ENCODE measurements at regions not wholly inside any gene's neighbourhood (a gene's known extent, or its start where the extent isn't known, plus 50 kb on each side); places are given as distances from the start of the nearest gene placed in this dataset.
"Not testable (repeated sequence)": the region's sequence is repeated elsewhere in the genome, so short reads cannot be mapped to it uniquely, and the experiment has no call there.

DNA sequence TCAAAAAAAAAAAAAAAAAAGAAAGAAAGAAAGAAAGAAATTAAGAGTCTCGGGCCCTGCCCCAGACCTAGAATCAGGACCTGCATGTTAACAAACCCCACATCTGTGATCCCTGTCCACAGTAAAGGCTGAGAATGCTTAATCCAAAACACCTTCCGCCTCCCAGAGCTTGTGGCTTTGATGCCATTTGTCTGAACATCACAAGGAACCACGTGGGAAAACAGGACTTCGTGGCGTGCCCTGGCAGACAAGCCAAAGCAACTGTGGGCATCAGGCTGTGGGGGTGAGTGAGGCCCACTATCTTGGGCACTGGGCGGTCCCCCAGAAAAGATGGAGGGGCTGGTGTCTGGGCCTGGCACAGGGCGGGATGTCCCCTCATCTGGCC, 173.4 kb upstream of the CIBAR2 start:
- Mint-ChIP-seq H3K9me3 (ENCODE audit: low read depth) (no peaks in the 10 kb centered on the region), H3K36me3 (ENCODE audit: low read depth) (peaks cover 2% of the 10 kb centered on the region), H3K4me3 (ENCODE audit: unreplicated experiment) (no peak overlapping the region), H3K27ac (ENCODE audit: unreplicated experiment) (no peak overlapping the region), H3K27me3 (ENCODE audit: low read depth) (peaks cover 8% of the 10 kb centered on the region), H3K4me1 (ENCODE audit: low read depth) (peaks cover 21% of the 10 kb centered on the region)
- no peak for DNase-seq (ENCODE audit: low spot score)
- TF ChIP-seq, protein P1, sequence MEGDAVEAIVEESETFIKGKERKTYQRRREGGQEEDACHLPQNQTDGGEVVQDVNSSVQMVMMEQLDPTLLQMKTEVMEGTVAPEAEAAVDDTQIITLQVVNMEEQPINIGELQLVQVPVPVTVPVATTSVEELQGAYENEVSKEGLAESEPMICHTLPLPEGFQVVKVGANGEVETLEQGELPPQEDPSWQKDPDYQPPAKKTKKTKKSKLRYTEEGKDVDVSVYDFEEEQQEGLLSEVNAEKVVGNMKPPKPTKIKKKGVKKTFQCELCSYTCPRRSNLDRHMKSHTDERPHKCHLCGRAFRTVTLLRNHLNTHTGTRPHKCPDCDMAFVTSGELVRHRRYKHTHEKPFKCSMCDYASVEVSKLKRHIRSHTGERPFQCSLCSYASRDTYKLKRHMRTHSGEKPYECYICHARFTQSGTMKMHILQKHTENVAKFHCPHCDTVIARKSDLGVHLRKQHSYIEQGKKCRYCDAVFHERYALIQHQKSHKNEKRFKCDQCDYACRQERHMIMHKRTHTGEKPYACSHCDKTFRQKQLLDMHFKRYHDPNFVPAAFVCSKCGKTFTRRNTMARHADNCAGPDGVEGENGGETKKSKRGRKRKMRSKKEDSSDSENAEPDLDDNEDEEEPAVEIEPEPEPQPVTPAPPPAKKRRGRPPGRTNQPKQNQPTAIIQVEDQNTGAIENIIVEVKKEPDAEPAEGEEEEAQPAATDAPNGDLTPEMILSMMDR (IDR thresholded peaks at IDR 0.05), result no peak

DNA sequence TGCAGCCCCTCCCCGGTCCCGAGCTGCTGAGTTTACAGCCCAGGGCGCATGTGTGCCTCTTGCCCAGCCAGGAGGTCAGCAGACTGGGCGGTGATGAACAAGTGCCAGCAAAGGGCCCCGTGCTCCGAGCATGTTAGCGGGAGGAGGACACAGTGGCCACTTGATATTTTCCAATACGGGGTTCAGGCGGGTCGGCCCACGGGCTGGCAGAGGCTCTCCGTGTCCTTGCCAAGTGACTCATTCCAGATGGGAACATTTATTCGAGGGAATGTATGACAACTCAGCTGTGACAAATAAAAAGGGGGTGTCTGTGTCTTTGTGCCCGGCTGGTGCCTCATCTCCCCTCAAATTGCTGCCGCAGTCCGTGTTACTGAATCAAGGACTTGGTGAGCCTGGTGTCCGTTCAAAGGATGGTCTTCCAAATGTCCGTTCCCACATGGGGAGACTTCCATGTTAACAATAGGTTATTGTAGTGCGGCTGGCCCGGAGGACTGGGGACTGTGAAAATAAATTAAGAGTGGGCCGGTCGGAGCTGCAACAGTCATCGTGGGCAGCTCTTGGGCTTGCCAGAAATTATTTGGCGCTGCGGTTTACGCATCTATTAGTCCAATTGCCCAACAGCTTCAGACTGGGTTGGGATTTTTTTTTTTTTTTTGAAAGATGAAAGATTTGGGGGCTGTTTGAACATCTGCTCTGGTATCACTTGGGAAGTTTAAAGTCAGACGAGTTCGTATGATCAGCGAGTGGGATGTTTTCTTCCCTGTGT, 174.0 kb upstream of the CIBAR2 start:
- H3K27ac Mint-ChIP-seq (ENCODE audit: unreplicated experiment), result peak overlapping the region; percentile 52
- no peak overlapping the region for H3K4me3 Mint-ChIP-seq (ENCODE audit: unreplicated experiment)
- no peak for DNase-seq (ENCODE audit: low spot score)
- H3K27me3 Mint-ChIP-seq (ENCODE audit: low read depth), result peaks cover 8% of the 10 kb centered on the region
- TF ChIP-seq, protein P1 (IDR thresholded peaks at IDR 0.05), result no peak
- H3K4me1 Mint-ChIP-seq (ENCODE audit: low read depth), result peaks cover 21% of the 10 kb centered on the region
- peaks cover 2% of the 10 kb centered on the region for H3K36me3 Mint-ChIP-seq (ENCODE audit: low read depth)
- no peaks in the 10 kb centered on the region for H3K9me3 Mint-ChIP-seq (ENCODE audit: low read depth)

DNA sequence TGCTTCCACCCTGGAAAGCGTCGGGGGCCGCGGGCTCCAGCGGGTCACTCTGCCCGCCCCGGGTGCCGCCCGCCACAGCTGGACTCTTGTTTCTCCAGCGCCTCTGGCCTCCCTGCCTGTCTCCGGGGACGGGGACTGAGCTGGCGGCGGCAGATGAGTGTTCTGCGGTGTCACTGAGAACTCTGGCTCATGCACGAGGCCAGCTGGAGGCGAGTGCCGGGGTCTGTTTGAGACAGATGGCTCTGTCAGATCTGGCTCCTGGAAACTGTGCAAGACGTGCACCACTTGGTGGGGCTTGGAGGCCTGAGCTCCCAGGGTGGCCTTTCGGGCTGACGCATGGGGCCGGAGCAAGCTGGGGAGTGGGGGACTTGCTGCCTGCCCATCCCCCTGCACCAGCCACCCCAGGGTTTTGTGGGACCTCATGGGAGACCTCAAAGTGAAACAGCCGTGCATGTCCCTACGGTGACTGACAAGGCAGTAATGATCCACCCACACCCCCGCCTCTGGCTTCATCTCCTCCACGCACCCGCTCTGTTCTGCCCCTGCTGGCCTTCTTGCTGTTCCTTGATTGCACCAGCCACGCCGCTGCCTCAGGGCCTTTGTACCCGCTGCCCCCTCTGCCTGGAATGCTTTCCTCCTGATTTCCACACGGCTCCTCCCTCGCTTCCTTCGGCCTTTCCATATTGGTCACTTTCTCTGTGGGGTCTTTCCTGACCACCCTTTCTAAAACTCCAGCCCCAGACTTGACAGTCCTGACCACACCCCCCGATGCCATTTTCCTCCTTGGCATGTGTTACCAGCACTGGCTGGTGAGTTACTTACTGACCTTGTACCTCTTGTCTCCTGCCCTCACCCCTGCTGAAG, 174.9 kb upstream of the CIBAR2 start:
- Mint-ChIP-seq H3K4me3 (ENCODE audit: unreplicated experiment) (no peak overlapping the region), H3K4me1 (ENCODE audit: low read depth) (peaks cover 21% of the 10 kb centered on the region), H3K27ac (ENCODE audit: unreplicated experiment) (peak overlapping the region; percentile 37), H3K27me3 (ENCODE audit: low read depth) (peaks cover 6% of the 10 kb centered on the region), H3K9me3 (ENCODE audit: low read depth) (no peaks in the 10 kb centered on the region), H3K36me3 (ENCODE audit: low read depth) (peaks cover 2% of the 10 kb centered on the region)
- TF ChIP-seq, protein P1 (IDR thresholded peaks at IDR 0.05), result peak; percentile 50
- DNase-seq (ENCODE audit: low spot score), result no peak

DNA sequence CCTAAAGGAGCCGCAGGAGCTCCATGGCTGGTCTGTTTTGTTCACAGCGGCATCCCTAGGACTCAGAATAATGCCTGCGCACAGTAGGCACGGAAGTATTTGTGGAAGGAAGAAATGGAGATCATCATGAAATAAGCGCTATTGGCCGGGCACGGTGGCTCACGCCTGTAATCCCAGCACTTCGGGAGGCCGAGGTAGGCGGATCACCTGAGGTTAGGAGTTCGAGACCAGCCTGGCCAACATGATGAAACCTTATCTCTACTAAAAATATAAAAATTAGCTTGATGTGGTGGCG, 175.5 kb upstream of the CIBAR2 start:
- DNase-seq (ENCODE audit: low spot score); H3K36me3 Mint-ChIP-seq (ENCODE audit: low read depth); H3K27ac Mint-ChIP-seq (ENCODE audit: unreplicated experiment); H3K27me3 Mint-ChIP-seq (ENCODE audit: low read depth); H3K9me3 Mint-ChIP-seq (ENCODE audit: low read depth); H3K4me3 Mint-ChIP-seq (ENCODE audit: unreplicated experiment): not testable (repeated sequence)
- peaks cover 21% of the 10 kb centered on the region for H3K4me1 Mint-ChIP-seq (ENCODE audit: low read depth)

DNA sequence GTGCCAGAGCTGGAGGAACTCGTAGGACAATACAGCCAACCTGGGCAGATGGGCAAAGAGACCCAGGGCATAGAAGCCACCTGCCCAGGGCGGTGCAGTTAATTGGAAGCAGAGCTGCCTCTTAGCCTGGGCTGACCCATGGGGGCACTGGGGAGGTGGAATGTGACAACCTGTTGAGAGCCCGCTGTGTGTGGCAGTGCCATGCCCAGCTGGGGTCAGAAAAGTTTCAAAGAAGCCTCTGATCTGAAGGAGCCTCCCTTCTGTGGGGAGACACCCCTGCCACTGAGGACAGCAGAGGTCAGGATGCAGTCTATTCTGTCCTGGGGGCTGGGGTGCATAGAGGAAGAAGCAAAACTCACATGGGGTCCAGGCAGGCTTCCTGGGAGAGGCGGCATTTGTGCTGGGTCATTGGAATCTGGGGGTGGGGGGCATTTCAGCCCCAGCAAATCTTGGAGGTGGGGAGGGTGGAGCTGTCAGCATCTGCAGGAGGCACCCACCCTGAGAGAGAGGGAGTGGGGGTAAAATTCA, 176.1 kb upstream of the CIBAR2 start:
- peaks cover 21% of the 10 kb centered on the region for H3K4me1 Mint-ChIP-seq (ENCODE audit: low read depth)
- no peaks in the 10 kb centered on the region for H3K9me3 Mint-ChIP-seq (ENCODE audit: low read depth)
- H3K27ac Mint-ChIP-seq (ENCODE audit: unreplicated experiment), result no peak overlapping the region
- TF ChIP-seq, protein P1 (IDR thresholded peaks at IDR 0.05), result no peak
- H3K36me3 Mint-ChIP-seq (ENCODE audit: low read depth), result no peaks in the 10 kb centered on the region
- no peak overlapping the region for H3K4me3 Mint-ChIP-seq (ENCODE audit: unreplicated experiment)
- no peak for DNase-seq (ENCODE audit: low spot score)
- peaks cover 4% of the 10 kb centered on the region for H3K27me3 Mint-ChIP-seq (ENCODE audit: low read depth)

Measured in chondrocyte (in vitro differentiated cells).